H9 (cell line): ENCODE measurements at regions not wholly inside any gene's neighbourhood (a gene's known extent, or its start where the extent isn't known, plus 50 kb on each side); places are given as distances from the start of the nearest gene placed in this dataset.

Experiments used
- DNase-seq: peaks from one replicate; pipeline ENCODE4 v3.0.0-alpha.2; 2017
- H2AFZ ChIP-seq: one replicate; pipeline ENCODE4 v1.6.1; 2013; ENCODE audit warnings: mild to moderate bottlenecking, low read length, control low read depth, moderate library complexity
- H2AK5ac ChIP-seq: 2 replicates; pipeline ENCODE4 v1.6.1; 2013; ENCODE audit warnings: low read length, control low read depth, mixed read lengths; ENCODE audit not compliant: insufficient read length
- H2BK120ac ChIP-seq: one replicate; pipeline ENCODE4 v1.6.1; 2013; ENCODE audit warnings: low read depth, mild to moderate bottlenecking, low read length, control low read depth, inconsistent platforms; ENCODE audit not compliant: poor library complexity, severe bottlenecking
- H2BK12ac ChIP-seq: 2 replicates; pipeline ENCODE4 v1.6.1; 2013; ENCODE audit warnings: low read length, control low read depth, mixed read lengths, low read depth; ENCODE audit not compliant: insufficient read length
- H2BK15ac ChIP-seq: 2 replicates; pipeline ENCODE4 v1.6.1; 2013; ENCODE audit warnings: low read depth, low read length, control low read depth
- H2BK20ac ChIP-seq: one replicate; pipeline ENCODE4 v1.6.1; 2013; ENCODE audit warnings: low read depth, mild to moderate bottlenecking, low read length, control low read depth, inconsistent platforms; ENCODE audit not compliant: poor library complexity, severe bottlenecking
- H2BK5ac ChIP-seq: 2 replicates; pipeline ENCODE4 v1.6.1; 2013; ENCODE audit warnings: low read length, control low read depth, mixed read lengths; ENCODE audit not compliant: insufficient read length
- H3K14ac ChIP-seq: 2 replicates; pipeline ENCODE4 v1.6.1; 2013; ENCODE audit warnings: low read length, control low read depth; ENCODE audit not compliant: insufficient read depth
- H3K18ac ChIP-seq: 2 replicates; pipeline ENCODE4 v1.6.1; 2013; ENCODE audit warnings: low read depth, mild to moderate bottlenecking, mixed read lengths, low read length, control low read depth; ENCODE audit not compliant: insufficient read length
- H3K23ac ChIP-seq: 2 replicates; pipeline ENCODE4 v1.6.1; 2013; ENCODE audit warnings: low read length, control low read depth, mixed read lengths, low read depth; ENCODE audit not compliant: insufficient read length
- H3K23me2 ChIP-seq: 2 replicates; pipeline ENCODE4 v1.6.1; 2013; ENCODE audit warnings: low read depth, mild to moderate bottlenecking, mixed read lengths, low read length, control low read depth; ENCODE audit not compliant: insufficient read length, poor library complexity, severe bottlenecking
- H3K27ac ChIP-seq: 2 replicates; pipeline ENCODE4 v1.5.1; 2013; ENCODE audit warnings: low read length, control low read depth, mixed read lengths, low read depth; ENCODE audit not compliant: insufficient read length
- H3K27me3 ChIP-seq: 2 replicates; pipeline ENCODE4 v1.6.1; 2013; ENCODE audit warnings: low read length, control low read depth, inconsistent platforms; ENCODE audit not compliant: insufficient read depth
- H3K4ac ChIP-seq: 2 replicates; pipeline ENCODE4 v1.6.1; 2013; ENCODE audit warnings: low read depth, mild to moderate bottlenecking, control low read depth, inconsistent platforms, low read length, moderate library complexity
- H3K4me1 ChIP-seq: 2 replicates; pipeline ENCODE4 v1.6.1; 2013; ENCODE audit warnings: low read length, control low read depth, inconsistent platforms; ENCODE audit not compliant: insufficient read depth
- H3K4me2 ChIP-seq: 2 replicates; pipeline ENCODE4 v1.6.1; 2013; ENCODE audit warnings: low read length, control low read depth, mixed read lengths; ENCODE audit not compliant: insufficient read length, insufficient read depth
- H3K56ac ChIP-seq: 2 replicates; pipeline ENCODE4 v1.6.1; 2013; ENCODE audit warnings: low read depth, mild to moderate bottlenecking, mixed read lengths, low read length, control low read depth; ENCODE audit not compliant: insufficient read length
- H3K79me1 ChIP-seq: 2 replicates; pipeline ENCODE4 v1.6.1; 2013; ENCODE audit warnings: low read depth, mild to moderate bottlenecking, moderate library complexity, low read length, control low read depth, inconsistent platforms; ENCODE audit not compliant: insufficient read depth, poor library complexity, severe bottlenecking
- H3K79me2 ChIP-seq: 2 replicates; pipeline ENCODE4 v1.6.1; 2013; ENCODE audit warnings: low read length, control low read depth, inconsistent platforms; ENCODE audit not compliant: insufficient read depth
- H3K9ac ChIP-seq: 2 replicates; pipeline ENCODE4 v1.6.1; 2013; ENCODE audit warnings: low read length, control low read depth, mixed read lengths; ENCODE audit not compliant: insufficient read length; ENCODE audit errors: extremely low read depth
- H3K9me3 ChIP-seq: one replicate; pipeline ENCODE4 v1.6.1; 2013; ENCODE audit warnings: low read depth, low read length, inconsistent platforms; ENCODE audit not compliant: control insufficient read depth
- H3T11ph ChIP-seq: one replicate; pipeline ENCODE4 v1.6.1; 2013; ENCODE audit warnings: mild to moderate bottlenecking, low read length, control low read depth, inconsistent platforms
- H4K20me1 ChIP-seq: one replicate; pipeline ENCODE4 v1.6.1; 2013; ENCODE audit not compliant: control insufficient read depth, insufficient read length, insufficient read depth
- H4K5ac ChIP-seq: 2 replicates; pipeline ENCODE4 v1.6.1; 2013; ENCODE audit warnings: low read depth, mild to moderate bottlenecking, mixed read lengths, low read length, control low read depth; ENCODE audit not compliant: insufficient read length
- H4K8ac ChIP-seq: replicated peaks from 2 replicates; pipeline ENCODE4 v1.6.1; 2013; ENCODE audit warnings: low read length, control low read depth, mixed read lengths, low read depth; ENCODE audit not compliant: insufficient read length
- H4K91ac ChIP-seq: 2 replicates; pipeline ENCODE4 v1.6.1; 2013; ENCODE audit warnings: low read depth, mild to moderate bottlenecking, moderate library complexity, mixed read lengths, low read length, control low read depth; ENCODE audit not compliant: insufficient read length
- H3K27ac Mint-ChIP-seq, 3 experiments: 2 replicates in 2 of 3; 3 replicates in 1 of 3; pipeline ENCODE4 v1.8.0; 2020 to 2021; ENCODE audit warnings: mixed read lengths in 3 of 3, mild to moderate bottlenecking in 1 of 3, moderate library complexity in 1 of 3
- H3K27me3 Mint-ChIP-seq: 2 replicates; pipeline ENCODE4 v1.8.0; 2021; ENCODE audit warnings: low read depth, mild to moderate bottlenecking, moderate library complexity, mixed read lengths
- H3K36me3 Mint-ChIP-seq, 3 experiments: 2 replicates in 2 of 3; 3 replicates in 1 of 3; pipeline ENCODE4 v1.8.0; 2020 to 2021; ENCODE audit warnings: low read depth in 3 of 3, mixed read lengths in 3 of 3; ENCODE audit not compliant: insufficient read depth in 1 of 3
- H3K4me1 Mint-ChIP-seq, 2 experiments: 2 replicates each; pipeline ENCODE4 v1.8.0; 2020; ENCODE audit warnings: mixed read lengths in 2 of 2
- H3K4me3 Mint-ChIP-seq, 2 experiments: 2 replicates in 1 of 2; 3 replicates in 1 of 2; pipeline ENCODE4 v1.8.0; 2020 to 2021; ENCODE audit warnings: mild to moderate bottlenecking in 2 of 2, mixed read lengths in 2 of 2, moderate library complexity in 1 of 2
- H3K9me3 Mint-ChIP-seq, 2 experiments: 2 replicates in 1 of 2; 3 replicates in 1 of 2; pipeline ENCODE4 v1.8.0; 2020; ENCODE audit warnings: mild to moderate bottlenecking in 2 of 2, mixed read lengths in 2 of 2, moderate library complexity in 1 of 2
- WGBS: extraction: QIAGEN DNeasy Blood & Tissue Kit; methylation state at CpG from one replicate; pipeline ENCODE4 v1.1.7; 2013; ENCODE audit warnings: missing lambda C conversion rate, low lambda C conversion rate, mixed read lengths; ENCODE audit not compliant: insufficient read length; ENCODE audit errors: extremely low coverage; 5-methylcytosine and 5-hydroxymethylcytosine counted together
- TF ChIP-seq, protein P1 (sequence below): fragments of 200-600 bp; sonication (generic); conservative IDR thresholded peaks from 3 replicates; pipeline ENCODE4 v1.8.0; 2021; ENCODE audit warnings: antibody characterized with exemption, mild to moderate bottlenecking

DNA sequence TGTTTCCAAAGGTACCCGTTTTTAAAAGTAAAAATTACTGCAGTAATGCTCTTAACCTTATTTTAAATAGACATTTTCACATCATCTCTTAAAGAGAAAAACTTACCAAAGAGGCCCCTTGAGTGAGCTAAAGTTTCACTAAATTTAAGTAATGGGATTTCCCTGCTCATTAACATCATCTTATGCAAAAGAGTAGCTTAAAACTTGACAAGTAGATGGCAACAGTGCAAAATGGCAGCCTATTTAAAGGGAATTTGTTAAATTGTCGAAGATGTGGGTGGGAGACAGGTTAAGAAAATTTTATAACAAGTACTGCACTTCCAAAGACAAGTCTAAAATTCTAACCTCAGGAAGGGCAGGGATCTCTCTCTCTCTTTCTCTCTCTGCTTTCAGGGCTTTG lies 271.7 kb upstream of the LDB2 start:
- Histone ChIP-seq H3K79me1 (no peaks in the 10 kb centered on the region), H3K4ac (no peak overlapping the region), H3K14ac (no peak overlapping the region), H4K20me1 (no peaks in the 10 kb centered on the region), H2BK5ac (no peak overlapping the region), H4K91ac (no peak overlapping the region), H3K23ac (no peak overlapping the region), H2BK120ac (no peak overlapping the region), H3K9ac (no peak overlapping the region), H3K23me2 (no peaks in the 10 kb centered on the region), H2BK15ac (no peak overlapping the region), H3K4me1 (no peaks in the 10 kb centered on the region; the same call in 1 of the 2 replicates), H3K27me3 (no peaks in the 10 kb centered on the region; the same call in 1 of the 2 replicates), H3K18ac (no peak overlapping the region), H3K4me2 (no peak overlapping the region), H2BK12ac (no peak overlapping the region), H3K27ac (no peak overlapping the region), H4K8ac (no peak overlapping the region), H2BK20ac (no peak overlapping the region), H2AFZ (no peak overlapping the region), H3T11ph (no peak overlapping the region), H3K56ac (no peak overlapping the region), H3K9me3 (no peaks in the 10 kb centered on the region), H4K5ac (no peak overlapping the region), H3K79me2 (no peaks in the 10 kb centered on the region; the same call in 1 of the 2 replicates), H2AK5ac (no peak overlapping the region)
- H3K9me3 Mint-ChIP-seq = no peaks in the 10 kb centered on the region
- H3K36me3 Mint-ChIP-seq = no peaks in the 10 kb centered on the region
- peaks cover 21 to 25% of the 10 kb centered on the region in 2 experiments for H3K4me1 Mint-ChIP-seq
- peaks cover 11% of the 10 kb centered on the region for H3K27me3 Mint-ChIP-seq
- no peak overlapping the region for H3K4me3 Mint-ChIP-seq
- WGBS = no CpG with 5 or more reads among the region's 2 CpGs
- no peak for DNase-seq
- H3K27ac Mint-ChIP-seq = no peak overlapping the region
- TF ChIP-seq, protein P1, sequence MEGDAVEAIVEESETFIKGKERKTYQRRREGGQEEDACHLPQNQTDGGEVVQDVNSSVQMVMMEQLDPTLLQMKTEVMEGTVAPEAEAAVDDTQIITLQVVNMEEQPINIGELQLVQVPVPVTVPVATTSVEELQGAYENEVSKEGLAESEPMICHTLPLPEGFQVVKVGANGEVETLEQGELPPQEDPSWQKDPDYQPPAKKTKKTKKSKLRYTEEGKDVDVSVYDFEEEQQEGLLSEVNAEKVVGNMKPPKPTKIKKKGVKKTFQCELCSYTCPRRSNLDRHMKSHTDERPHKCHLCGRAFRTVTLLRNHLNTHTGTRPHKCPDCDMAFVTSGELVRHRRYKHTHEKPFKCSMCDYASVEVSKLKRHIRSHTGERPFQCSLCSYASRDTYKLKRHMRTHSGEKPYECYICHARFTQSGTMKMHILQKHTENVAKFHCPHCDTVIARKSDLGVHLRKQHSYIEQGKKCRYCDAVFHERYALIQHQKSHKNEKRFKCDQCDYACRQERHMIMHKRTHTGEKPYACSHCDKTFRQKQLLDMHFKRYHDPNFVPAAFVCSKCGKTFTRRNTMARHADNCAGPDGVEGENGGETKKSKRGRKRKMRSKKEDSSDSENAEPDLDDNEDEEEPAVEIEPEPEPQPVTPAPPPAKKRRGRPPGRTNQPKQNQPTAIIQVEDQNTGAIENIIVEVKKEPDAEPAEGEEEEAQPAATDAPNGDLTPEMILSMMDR = no peak
